ENCODE measurements at regions not wholly inside any gene's neighbourhood (a gene's known extent, or its start where the extent isn't known, plus 50 kb on each side); places are given as distances from the start of the nearest gene placed in this dataset.

DNA sequence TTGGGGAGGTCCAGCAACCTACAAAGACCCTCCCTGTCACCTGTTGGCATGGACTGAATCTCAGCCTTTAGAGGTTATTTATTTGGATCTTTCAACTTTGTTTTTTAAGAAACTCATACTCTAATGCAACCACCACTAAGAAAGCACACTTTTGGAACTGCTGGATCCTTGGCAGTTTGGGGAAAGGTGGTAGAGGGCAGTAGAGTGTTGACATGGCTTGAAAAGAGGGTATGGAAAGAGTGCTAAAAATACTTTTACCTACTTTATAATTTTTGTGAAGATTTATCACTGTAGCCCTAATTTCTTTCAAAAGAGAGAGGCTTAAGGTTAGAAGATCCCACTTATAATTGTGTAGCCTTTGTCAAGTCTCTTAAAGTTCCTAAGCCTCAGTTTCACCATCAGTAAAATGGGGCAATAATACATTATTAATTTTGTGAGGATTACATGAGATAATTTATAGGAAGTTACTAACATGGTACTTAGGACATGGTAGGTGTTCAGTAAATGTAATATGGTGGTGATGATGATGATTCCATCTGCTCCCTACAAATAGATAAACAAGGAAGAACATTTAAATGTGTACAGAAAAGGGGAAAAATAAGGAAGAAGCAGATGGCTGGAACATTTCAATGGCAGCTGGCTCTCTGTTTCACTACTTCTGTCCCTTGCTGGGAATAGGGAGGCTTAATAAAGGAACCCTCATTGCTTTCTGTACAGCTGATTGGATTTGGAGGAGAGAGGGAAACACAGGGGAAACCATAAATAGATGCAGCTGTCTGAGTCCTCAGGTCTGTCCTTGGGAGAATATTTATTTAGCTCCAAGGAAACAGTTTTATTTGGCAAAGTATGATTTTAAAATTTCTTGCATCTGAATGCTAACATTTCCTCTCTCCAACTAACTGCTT lies 208.4 kb upstream of the ADAMTS9 start:
- no peaks in the 10 kb centered on the region for H3K36me3 ChIP-seq (ENCODE audit: control insufficient read depth in 2 of 2, insufficient read depth in 1 of 2, low read length in 2 of 2)
- TF ChIP-seq, protein P1, sequence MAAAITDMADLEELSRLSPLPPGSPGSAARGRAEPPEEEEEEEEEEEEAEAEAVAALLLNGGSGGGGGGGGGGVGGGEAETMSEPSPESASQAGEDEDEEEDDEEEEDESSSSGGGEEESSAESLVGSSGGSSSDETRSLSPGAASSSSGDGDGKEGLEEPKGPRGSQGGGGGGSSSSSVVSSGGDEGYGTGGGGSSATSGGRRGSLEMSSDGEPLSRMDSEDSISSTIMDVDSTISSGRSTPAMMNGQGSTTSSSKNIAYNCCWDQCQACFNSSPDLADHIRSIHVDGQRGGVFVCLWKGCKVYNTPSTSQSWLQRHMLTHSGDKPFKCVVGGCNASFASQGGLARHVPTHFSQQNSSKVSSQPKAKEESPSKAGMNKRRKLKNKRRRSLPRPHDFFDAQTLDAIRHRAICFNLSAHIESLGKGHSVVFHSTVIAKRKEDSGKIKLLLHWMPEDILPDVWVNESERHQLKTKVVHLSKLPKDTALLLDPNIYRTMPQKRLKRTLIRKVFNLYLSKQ (tag by site-specific recombination; IDR thresholded peaks at IDR 0.05; ENCODE audit: borderline replicate concordance) = no peak
- TF ChIP-seq, protein P2, sequence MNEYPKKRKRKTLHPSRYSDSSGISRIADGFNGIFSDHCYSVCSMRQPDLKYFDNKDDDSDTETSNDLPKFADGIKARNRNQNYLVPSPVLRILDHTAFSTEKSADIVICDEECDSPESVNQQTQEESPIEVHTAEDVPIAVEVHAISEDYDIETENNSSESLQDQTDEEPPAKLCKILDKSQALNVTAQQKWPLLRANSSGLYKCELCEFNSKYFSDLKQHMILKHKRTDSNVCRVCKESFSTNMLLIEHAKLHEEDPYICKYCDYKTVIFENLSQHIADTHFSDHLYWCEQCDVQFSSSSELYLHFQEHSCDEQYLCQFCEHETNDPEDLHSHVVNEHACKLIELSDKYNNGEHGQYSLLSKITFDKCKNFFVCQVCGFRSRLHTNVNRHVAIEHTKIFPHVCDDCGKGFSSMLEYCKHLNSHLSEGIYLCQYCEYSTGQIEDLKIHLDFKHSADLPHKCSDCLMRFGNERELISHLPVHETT (tag by site-specific recombination; IDR thresholded peaks at IDR 0.05) = no peak
- TF ChIP-seq ZNF24 (tag by site-specific recombination; IDR thresholded peaks at IDR 0.05) = no peak
- TF ChIP-seq KLF16 (tag by site-specific recombination; IDR thresholded peaks at IDR 0.05) = no peak
- no peak for TF ChIP-seq ZNF747 (tag by site-specific recombination; IDR thresholded peaks at IDR 0.05)
- TF ChIP-seq HOXA7 (CRISPR knock-in tag; IDR thresholded peaks at IDR 0.05; ENCODE audit: borderline replicate concordance) = no peak
- TF ChIP-seq, protein P3, sequence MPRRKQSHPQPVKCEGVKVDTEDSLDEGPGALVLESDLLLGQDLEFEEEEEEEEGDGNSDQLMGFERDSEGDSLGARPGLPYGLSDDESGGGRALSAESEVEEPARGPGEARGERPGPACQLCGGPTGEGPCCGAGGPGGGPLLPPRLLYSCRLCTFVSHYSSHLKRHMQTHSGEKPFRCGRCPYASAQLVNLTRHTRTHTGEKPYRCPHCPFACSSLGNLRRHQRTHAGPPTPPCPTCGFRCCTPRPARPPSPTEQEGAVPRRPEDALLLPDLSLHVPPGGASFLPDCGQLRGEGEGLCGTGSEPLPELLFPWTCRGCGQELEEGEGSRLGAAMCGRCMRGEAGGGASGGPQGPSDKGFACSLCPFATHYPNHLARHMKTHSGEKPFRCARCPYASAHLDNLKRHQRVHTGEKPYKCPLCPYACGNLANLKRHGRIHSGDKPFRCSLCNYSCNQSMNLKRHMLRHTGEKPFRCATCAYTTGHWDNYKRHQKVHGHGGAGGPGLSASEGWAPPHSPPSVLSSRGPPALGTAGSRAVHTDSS (tag by site-specific recombination; IDR thresholded peaks at IDR 0.05) = no peak
- TF ChIP-seq, protein P4, sequence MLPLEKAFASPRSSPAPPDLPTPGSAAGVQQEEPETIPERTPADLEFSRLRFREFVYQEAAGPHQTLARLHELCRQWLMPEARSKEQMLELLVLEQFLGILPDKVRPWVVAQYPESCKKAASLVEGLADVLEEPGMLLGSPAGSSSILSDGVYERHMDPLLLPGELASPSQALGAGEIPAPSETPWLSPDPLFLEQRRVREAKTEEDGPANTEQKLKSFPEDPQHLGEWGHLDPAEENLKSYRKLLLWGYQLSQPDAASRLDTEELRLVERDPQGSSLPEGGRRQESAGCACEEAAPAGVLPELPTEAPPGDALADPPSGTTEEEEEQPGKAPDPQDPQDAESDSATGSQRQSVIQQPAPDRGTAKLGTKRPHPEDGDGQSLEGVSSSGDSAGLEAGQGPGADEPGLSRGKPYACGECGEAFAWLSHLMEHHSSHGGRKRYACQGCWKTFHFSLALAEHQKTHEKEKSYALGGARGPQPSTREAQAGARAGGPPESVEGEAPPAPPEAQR (tag by site-specific recombination; IDR thresholded peaks at IDR 0.05) = no peak
- TF ChIP-seq ZNF221 (tag by site-specific recombination; IDR thresholded peaks at IDR 0.05; ENCODE audit: borderline replicate concordance) = no peak
- TF ChIP-seq, protein P5, sequence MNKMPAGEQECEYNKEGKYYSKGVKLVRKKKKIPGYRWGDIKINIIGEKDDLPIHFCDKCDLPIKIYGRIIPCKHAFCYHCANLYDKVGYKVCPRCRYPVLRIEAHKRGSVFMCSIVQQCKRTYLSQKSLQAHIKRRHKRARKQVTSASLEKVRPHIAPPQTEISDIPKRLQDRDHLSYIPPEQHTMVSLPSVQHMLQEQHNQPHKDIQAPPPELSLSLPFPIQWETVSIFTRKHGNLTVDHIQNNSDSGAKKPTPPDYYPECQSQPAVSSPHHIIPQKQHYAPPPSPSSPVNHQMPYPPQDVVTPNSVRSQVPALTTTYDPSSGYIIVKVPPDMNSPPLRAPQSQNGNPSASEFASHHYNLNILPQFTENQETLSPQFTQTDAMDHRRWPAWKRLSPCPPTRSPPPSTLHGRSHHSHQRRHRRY (tag by site-specific recombination; IDR thresholded peaks at IDR 0.05) = no peak
- no peak for TF ChIP-seq ZNF433 (tag by site-specific recombination; IDR thresholded peaks at IDR 0.05; ENCODE audit: low read depth)
- no peak for TF ChIP-seq ZNF341 (tag by site-specific recombination; IDR thresholded peaks at IDR 0.05; ENCODE audit: low read depth)
- TF ChIP-seq, protein P6, sequence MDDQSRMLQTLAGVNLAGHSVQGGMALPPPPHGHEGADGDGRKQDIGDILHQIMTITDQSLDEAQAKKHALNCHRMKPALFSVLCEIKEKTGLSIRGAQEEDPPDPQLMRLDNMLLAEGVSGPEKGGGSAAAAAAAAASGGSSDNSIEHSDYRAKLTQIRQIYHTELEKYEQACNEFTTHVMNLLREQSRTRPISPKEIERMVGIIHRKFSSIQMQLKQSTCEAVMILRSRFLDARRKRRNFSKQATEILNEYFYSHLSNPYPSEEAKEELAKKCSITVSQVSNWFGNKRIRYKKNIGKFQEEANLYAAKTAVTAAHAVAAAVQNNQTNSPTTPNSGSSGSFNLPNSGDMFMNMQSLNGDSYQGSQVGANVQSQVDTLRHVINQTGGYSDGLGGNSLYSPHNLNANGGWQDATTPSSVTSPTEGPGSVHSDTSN (CRISPR knock-in tag; IDR thresholded peaks at IDR 0.05) = no peak
- no peak for TF ChIP-seq ZNF214 (tag by site-specific recombination; IDR thresholded peaks at IDR 0.05; ENCODE audit: borderline replicate concordance)
- no peak for TF ChIP-seq ZNF837 (tag by site-specific recombination; IDR thresholded peaks at IDR 0.05)
- TF ChIP-seq ZNF266 (tag by site-specific recombination; IDR thresholded peaks at IDR 0.05; ENCODE audit: low read depth) = no peak
- TF ChIP-seq BCL11B (tag by site-specific recombination; IDR thresholded peaks at IDR 0.05; ENCODE audit: low read depth) = no peak
- TF ChIP-seq ZNF138 (tag by site-specific recombination; IDR thresholded peaks at IDR 0.05; ENCODE audit: borderline replicate concordance) = no peak
- ChIA-PET POLR2A (no interaction called here), CTCF (interaction anchor here (0.6 kb wide), 2 partner anchors 33 to 181 kb away, joined by 3 read pairs; no protein-coding TSS in a partner anchor)
- no peaks in the 10 kb centered on the region for H3K9me3 ChIP-seq (ENCODE audit: control insufficient read depth, insufficient read depth, low read depth, low read length)
- H3K27ac ChIP-seq (ENCODE audit: extremely low read depth, low read depth, low read length) = no peak overlapping the region
- H3K4me1 ChIP-seq (ENCODE audit: control insufficient read depth, insufficient read depth, low read length) = no peaks in the 10 kb centered on the region
- no peak overlapping the region for H3K4me3 ChIP-seq (ENCODE audit: low read depth, low read length)

Data from HEK293 (cell line).